Stimulated activated CD8-positive, alpha-beta memory T cell treated with anti-CD3 and anti-CD28 coated beads, Interleukin-4, amount 100 ng/mL, for 48 hours (primary cell): ENCODE measurements at regions not wholly inside any gene's neighbourhood (a gene's known extent, or its start where the extent isn't known, plus 50 kb on each side); places are given as distances from the start of the nearest gene placed in this dataset.

Experiments
- DNase-seq: peaks from one replicate; pipeline ENCODE4 v3.0.0-alpha.2; 2020

DNA sequence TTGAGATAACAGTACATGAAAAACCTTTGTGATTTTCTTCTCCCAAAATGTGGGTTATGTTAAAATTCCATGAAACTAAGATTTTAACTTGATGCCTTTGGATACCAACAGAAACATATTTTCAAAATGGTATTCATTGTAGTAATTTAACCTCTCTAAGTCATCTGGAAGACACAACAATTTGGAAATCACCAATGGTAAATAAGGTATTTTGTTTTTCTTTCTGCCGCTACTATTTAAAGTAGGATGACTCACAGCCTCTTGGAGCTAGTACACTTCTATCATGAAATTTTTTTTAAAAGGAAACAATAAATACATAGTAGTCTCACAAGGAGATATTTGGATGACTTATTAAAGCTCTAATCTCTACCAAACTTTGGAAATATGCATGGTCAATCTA, 291.6 kb upstream of the VEPH1 start:
- no peak for DNase-seq

GRCh38 chr3:157793745-157794144, 290.5 kb upstream of the VEPH1 start:
- DNase-seq, result no peak

GRCh38 chr3:157789162-157789561, 285.9 kb upstream of the VEPH1 start:
- no peak for DNase-seq

- DNase-seq, result no peak
Measured at GRCh38 chr3:157786618-157787017, 283.4 kb upstream of the VEPH1 start.

GRCh38 chr3:157786211-157786610, 283.0 kb upstream of the VEPH1 start:
- no peak for DNase-seq

GRCh38 chr3:157785102-157785826, 282.0 kb upstream of the VEPH1 start:
- DNase-seq, result no peak

- no peak for DNase-seq
Measured at GRCh38 chr3:157782236-157782635, 279.0 kb upstream of the VEPH1 start.

DNA sequence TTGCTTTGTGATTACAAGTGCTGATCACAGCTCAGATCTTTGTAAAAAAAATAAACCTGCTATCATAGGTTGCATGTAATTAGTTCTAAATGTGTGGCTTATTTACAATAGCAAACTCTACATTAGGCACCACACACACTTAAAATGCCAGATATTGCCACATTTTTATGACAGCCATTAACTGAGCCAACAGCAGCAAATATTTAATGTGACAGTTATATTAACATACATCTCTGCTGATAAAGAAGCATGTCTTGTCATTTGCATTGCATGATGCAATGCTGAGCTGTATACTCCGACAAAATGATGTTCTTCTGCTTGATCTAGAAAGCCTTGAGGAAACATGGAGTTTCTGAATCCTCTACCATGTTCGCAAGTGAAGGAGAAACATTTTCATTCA, 273.6 kb upstream of the VEPH1 start:
- DNase-seq, result no peak

GRCh38 chr3:157775446-157775845, 272.2 kb upstream of the VEPH1 start:
- DNase-seq, result no peak

DNA sequence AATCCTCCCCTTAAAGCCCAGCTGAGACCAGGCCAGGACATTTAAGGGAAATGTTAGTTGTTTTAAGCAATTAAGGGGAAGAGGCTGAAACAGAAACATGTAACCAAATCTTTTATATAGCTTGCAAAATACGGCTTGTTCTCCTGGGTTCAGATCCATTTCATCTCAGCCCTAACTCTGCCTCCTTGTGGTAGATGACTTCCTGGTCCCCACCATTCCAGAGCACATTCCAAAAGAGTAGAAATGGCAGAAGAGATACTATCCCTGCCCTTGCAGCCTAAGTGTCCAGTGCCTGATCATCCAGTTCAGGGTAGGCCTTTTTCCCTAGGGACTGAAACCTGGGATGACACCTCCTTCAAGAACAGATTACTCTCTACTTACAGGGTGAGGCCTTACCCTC, 266.2 kb upstream of the VEPH1 start:
- DNase-seq, result no peak

DNA sequence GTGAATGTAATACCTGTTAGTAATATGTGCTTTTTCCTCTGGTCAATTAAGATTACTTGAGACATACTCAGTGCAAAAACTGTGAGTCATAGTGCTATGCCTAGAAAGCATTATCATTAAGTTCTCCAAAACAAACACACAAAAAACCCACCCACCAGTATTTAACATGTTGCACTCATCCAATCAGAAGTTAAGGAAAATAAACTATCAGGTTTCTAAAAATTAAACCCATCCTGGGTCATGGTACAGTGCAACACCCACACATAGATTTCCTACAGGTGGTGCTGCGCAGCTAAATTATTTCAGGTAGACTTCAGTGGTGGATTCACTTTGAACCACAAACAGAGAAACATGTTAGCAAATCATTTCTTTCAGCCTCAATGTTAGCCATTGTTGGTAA, 264.4 kb upstream of the VEPH1 start:
- no peak for DNase-seq

- no peak for DNase-seq
Measured at GRCh38 chr3:157763644-157764043, 260.4 kb upstream of the VEPH1 start.

- DNase-seq, result no peak
Measured at GRCh38 chr3:157759311-157759710, 256.1 kb upstream of the VEPH1 start.

- DNase-seq, result no peak
Measured at GRCh38 chr3:157755233-157755632, 252.0 kb upstream of the VEPH1 start.

GRCh38 chr3:157754451-157754850, 251.2 kb upstream of the VEPH1 start:
- no peak for DNase-seq

- DNase-seq, result no peak
Measured at GRCh38 chr3:157753787-157754136, 250.5 kb upstream of the VEPH1 start.

DNA sequence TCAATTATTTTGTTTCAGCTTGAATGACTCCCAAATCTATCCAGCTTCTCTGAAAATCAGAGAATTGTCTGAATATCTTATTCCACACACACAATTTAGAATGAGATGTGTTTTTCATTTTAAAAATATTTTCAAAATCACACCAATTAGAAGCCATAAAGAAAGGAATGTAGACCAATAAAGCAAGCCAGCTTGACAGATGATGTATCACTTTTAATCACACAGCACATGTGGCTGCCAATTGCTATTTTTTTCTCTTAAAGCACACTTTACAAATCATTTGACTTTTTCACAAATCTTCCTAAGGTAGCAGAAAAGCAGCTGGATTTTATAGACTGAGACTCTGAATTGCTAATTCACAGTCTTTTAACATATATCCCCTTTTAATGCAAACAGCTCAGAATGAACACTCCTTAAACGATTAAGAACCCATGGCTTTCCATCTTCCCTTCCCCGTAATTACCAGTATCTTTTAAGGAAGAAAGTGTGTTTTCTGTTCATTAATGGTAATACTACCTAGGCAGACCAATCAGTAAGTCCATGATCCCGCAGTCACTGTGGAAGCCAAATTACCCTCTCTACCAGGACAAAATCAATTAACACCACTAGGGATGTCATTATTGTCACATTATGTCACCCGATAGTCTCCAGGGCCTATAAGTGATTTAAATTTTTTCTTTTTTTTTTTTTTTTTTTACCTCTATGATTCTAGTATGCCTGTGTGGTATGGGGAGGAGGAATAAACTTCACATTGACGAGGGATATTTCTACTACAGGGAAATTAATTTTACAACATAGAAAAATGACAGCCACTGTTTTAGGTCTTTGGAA, 250.0 kb upstream of the VEPH1 start:
- no peak for DNase-seq

DNA sequence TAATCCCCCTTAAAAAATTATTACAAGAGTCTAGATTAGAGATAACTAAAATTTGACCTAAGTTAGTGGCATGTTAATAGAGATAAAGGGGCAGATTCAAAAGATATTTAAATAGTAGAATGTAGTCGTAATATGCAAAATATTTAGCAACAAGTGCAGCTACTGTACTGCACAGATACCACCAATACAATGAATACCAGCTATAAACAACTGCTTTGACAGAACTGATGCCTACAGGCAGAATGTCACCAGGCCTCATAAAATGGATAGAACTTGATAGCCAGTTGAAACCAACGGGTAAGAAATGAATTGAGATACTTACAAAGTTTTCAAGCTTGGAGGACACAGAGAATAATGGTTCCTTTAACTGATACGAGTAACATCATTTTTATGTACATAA, 249.3 kb upstream of the VEPH1 start:
- DNase-seq, result no peak

DNA sequence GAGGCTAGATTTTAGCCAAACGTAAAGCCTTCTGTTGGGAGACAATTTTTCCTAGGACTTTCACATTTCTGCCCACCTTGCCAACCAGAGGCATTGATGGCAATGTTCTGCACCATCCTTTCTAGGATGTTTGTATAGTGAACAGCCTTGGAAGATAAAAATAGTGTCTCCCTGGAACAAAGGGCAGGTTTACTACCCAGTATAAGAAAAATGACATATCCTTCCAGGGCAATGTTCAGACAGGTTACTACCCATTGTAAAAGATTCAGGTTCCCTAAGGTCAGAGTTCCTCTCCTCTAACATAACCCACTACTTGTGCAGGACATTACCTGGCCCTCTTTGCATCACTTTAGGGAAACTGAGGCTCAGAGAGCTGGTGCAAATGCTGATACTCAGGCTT, 248.2 kb upstream of the VEPH1 start:
- DNase-seq, result no peak

GRCh38 chr3:157746391-157746790, 243.2 kb upstream of the VEPH1 start:
- no peak for DNase-seq

DNA sequence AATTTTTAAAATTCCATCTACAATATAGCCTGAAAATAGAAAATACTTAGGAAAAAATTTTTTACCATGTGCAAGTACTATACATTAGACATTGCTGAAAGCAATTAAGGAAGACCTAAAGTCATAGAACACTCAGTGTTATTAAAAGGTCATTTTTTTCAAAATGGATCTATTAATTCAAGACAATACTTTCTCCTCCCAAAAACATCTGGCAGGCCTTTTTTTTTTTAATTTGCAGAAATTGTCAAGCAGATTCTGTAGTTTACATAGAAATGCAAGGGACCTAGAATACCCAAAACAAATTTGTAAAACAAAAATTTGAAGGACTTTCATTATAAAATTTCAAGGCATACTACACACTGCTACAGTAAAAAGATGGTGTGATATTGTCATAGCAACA, 238.4 kb upstream of the VEPH1 start:
- no peak for DNase-seq

DNA sequence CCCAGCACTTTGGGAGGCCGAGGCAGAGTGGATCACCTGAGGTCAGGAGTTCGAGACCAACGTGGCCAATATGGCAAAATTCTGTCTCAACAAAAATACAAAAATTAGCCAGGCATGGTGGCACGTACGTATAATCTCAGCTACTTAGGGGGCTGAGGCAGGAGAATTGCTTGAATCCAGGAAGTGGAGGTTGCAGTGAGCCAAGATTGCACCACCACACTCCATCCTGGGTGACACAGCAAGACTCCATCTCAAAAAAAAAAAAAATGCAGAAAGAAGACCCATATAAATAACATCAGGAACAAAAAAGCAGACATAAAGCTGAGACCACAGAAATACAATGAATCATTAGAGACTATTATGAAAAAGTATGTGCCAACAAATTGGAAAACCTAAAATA, 235.2 kb upstream of the VEPH1 start:
- DNase-seq, result no peak

DNA sequence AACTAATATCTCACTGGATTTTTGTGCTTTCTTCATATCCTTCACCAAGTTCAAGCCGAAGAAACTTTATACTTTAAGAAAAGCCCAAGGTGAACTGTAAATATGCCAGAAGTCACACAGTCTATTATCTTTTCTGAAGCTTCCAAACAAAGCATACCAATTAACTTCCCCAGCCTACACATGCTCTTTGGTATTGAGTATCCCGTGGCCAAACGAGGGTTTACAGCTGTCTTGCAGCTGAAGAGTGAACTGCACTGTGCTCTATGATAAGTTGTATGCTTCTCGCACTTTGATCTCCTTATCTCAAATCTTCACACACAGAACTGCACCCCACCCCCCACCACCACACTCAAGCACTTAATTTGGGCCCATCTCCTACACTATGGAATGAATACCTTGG, 215.6 kb upstream of the VEPH1 start:
- DNase-seq, result no peak

DNA sequence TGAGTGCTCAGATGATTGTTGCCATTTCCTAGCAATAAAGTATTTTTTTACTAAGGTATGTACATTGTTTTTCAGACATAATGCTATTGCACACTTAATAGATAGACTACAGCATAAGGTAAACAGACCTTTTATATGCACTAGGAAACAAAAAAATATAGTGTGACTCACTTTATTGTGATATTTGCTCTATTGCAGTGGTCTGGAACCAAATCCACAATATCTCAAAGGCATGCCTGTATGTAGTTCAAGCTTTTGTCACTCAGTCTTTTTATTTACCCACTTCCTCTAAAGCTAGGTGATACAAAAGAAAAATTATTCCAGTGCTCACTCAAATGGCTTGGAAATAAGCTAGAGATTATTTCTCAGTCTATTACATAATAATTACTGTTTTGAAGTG, 209.9 kb upstream of the VEPH1 start:
- DNase-seq, result no peak

DNA sequence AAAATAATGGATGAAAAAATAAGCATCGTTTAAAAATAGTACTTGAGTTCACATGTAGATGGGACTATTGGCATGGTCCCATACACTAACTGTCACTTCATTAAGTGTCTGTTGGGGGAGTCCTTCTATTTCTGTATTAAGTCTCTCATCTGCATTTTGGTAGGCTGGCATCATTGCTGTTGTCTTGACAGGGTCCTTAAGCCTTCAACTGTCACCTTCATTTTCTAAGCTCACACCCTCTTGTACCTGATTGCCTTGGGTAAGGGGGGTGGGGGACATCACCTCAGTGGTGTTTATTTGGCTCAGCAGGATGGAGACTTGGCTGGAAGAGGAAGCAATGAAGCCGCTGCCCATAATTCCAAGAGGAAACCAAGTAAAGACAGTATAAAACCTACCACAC, 202.0 kb upstream of the VEPH1 start:
- DNase-seq, result no peak
